H9 (cell line): ENCODE measurements at regions not wholly inside any gene's neighbourhood (a gene's known extent, or its start where the extent isn't known, plus 50 kb on each side); places are given as distances from the start of the nearest gene placed in this dataset.

Experiments
- DNase-seq: peaks from one replicate; pipeline ENCODE4 v3.0.0-alpha.2; 2017
- H2AFZ ChIP-seq: one replicate; pipeline ENCODE4 v1.6.1; 2013; ENCODE audit warnings: mild to moderate bottlenecking, low read length, control low read depth, moderate library complexity
- H2AK5ac ChIP-seq: 2 replicates; pipeline ENCODE4 v1.6.1; 2013; ENCODE audit warnings: low read length, control low read depth, mixed read lengths; ENCODE audit not compliant: insufficient read length
- H2BK120ac ChIP-seq: one replicate; pipeline ENCODE4 v1.6.1; 2013; ENCODE audit warnings: low read depth, mild to moderate bottlenecking, low read length, control low read depth, inconsistent platforms; ENCODE audit not compliant: poor library complexity, severe bottlenecking
- H2BK12ac ChIP-seq: 2 replicates; pipeline ENCODE4 v1.6.1; 2013; ENCODE audit warnings: low read length, control low read depth, mixed read lengths, low read depth; ENCODE audit not compliant: insufficient read length
- H2BK15ac ChIP-seq: 2 replicates; pipeline ENCODE4 v1.6.1; 2013; ENCODE audit warnings: low read depth, low read length, control low read depth
- H2BK20ac ChIP-seq: one replicate; pipeline ENCODE4 v1.6.1; 2013; ENCODE audit warnings: low read depth, mild to moderate bottlenecking, low read length, control low read depth, inconsistent platforms; ENCODE audit not compliant: poor library complexity, severe bottlenecking
- H2BK5ac ChIP-seq: 2 replicates; pipeline ENCODE4 v1.6.1; 2013; ENCODE audit warnings: low read length, control low read depth, mixed read lengths; ENCODE audit not compliant: insufficient read length
- H3K14ac ChIP-seq: 2 replicates; pipeline ENCODE4 v1.6.1; 2013; ENCODE audit warnings: low read length, control low read depth; ENCODE audit not compliant: insufficient read depth
- H3K18ac ChIP-seq: 2 replicates; pipeline ENCODE4 v1.6.1; 2013; ENCODE audit warnings: low read depth, mild to moderate bottlenecking, mixed read lengths, low read length, control low read depth; ENCODE audit not compliant: insufficient read length
- H3K23ac ChIP-seq: 2 replicates; pipeline ENCODE4 v1.6.1; 2013; ENCODE audit warnings: low read length, control low read depth, mixed read lengths, low read depth; ENCODE audit not compliant: insufficient read length
- H3K23me2 ChIP-seq: 2 replicates; pipeline ENCODE4 v1.6.1; 2013; ENCODE audit warnings: low read depth, mild to moderate bottlenecking, mixed read lengths, low read length, control low read depth; ENCODE audit not compliant: insufficient read length, poor library complexity, severe bottlenecking
- H3K27ac ChIP-seq: 2 replicates; pipeline ENCODE4 v1.5.1; 2013; ENCODE audit warnings: low read length, control low read depth, mixed read lengths, low read depth; ENCODE audit not compliant: insufficient read length
- H3K27me3 ChIP-seq: 2 replicates; pipeline ENCODE4 v1.6.1; 2013; ENCODE audit warnings: low read length, control low read depth, inconsistent platforms; ENCODE audit not compliant: insufficient read depth
- H3K4ac ChIP-seq: 2 replicates; pipeline ENCODE4 v1.6.1; 2013; ENCODE audit warnings: low read depth, mild to moderate bottlenecking, control low read depth, inconsistent platforms, low read length, moderate library complexity
- H3K4me1 ChIP-seq: 2 replicates; pipeline ENCODE4 v1.6.1; 2013; ENCODE audit warnings: low read length, control low read depth, inconsistent platforms; ENCODE audit not compliant: insufficient read depth
- H3K4me2 ChIP-seq: 2 replicates; pipeline ENCODE4 v1.6.1; 2013; ENCODE audit warnings: low read length, control low read depth, mixed read lengths; ENCODE audit not compliant: insufficient read length, insufficient read depth
- H3K56ac ChIP-seq: 2 replicates; pipeline ENCODE4 v1.6.1; 2013; ENCODE audit warnings: low read depth, mild to moderate bottlenecking, mixed read lengths, low read length, control low read depth; ENCODE audit not compliant: insufficient read length
- H3K79me1 ChIP-seq: 2 replicates; pipeline ENCODE4 v1.6.1; 2013; ENCODE audit warnings: low read depth, mild to moderate bottlenecking, moderate library complexity, low read length, control low read depth, inconsistent platforms; ENCODE audit not compliant: insufficient read depth, poor library complexity, severe bottlenecking
- H3K79me2 ChIP-seq: 2 replicates; pipeline ENCODE4 v1.6.1; 2013; ENCODE audit warnings: low read length, control low read depth, inconsistent platforms; ENCODE audit not compliant: insufficient read depth
- H3K9ac ChIP-seq: 2 replicates; pipeline ENCODE4 v1.6.1; 2013; ENCODE audit warnings: low read length, control low read depth, mixed read lengths; ENCODE audit not compliant: insufficient read length; ENCODE audit errors: extremely low read depth
- H3K9me3 ChIP-seq: one replicate; pipeline ENCODE4 v1.6.1; 2013; ENCODE audit warnings: low read depth, low read length, inconsistent platforms; ENCODE audit not compliant: control insufficient read depth
- H3T11ph ChIP-seq: one replicate; pipeline ENCODE4 v1.6.1; 2013; ENCODE audit warnings: mild to moderate bottlenecking, low read length, control low read depth, inconsistent platforms
- H4K20me1 ChIP-seq: one replicate; pipeline ENCODE4 v1.6.1; 2013; ENCODE audit not compliant: control insufficient read depth, insufficient read length, insufficient read depth
- H4K5ac ChIP-seq: 2 replicates; pipeline ENCODE4 v1.6.1; 2013; ENCODE audit warnings: low read depth, mild to moderate bottlenecking, mixed read lengths, low read length, control low read depth; ENCODE audit not compliant: insufficient read length
- H4K8ac ChIP-seq: replicated peaks from 2 replicates; pipeline ENCODE4 v1.6.1; 2013; ENCODE audit warnings: low read length, control low read depth, mixed read lengths, low read depth; ENCODE audit not compliant: insufficient read length
- H4K91ac ChIP-seq: 2 replicates; pipeline ENCODE4 v1.6.1; 2013; ENCODE audit warnings: low read depth, mild to moderate bottlenecking, moderate library complexity, mixed read lengths, low read length, control low read depth; ENCODE audit not compliant: insufficient read length
- H3K27ac Mint-ChIP-seq, 3 experiments: 2 replicates in 2 of 3; 3 replicates in 1 of 3; pipeline ENCODE4 v1.8.0; 2020 to 2021; ENCODE audit warnings: mixed read lengths in 3 of 3, mild to moderate bottlenecking in 1 of 3, moderate library complexity in 1 of 3
- H3K27me3 Mint-ChIP-seq: 2 replicates; pipeline ENCODE4 v1.8.0; 2021; ENCODE audit warnings: low read depth, mild to moderate bottlenecking, moderate library complexity, mixed read lengths
- H3K36me3 Mint-ChIP-seq, 3 experiments: 2 replicates in 2 of 3; 3 replicates in 1 of 3; pipeline ENCODE4 v1.8.0; 2020 to 2021; ENCODE audit warnings: low read depth in 3 of 3, mixed read lengths in 3 of 3; ENCODE audit not compliant: insufficient read depth in 1 of 3
- H3K4me1 Mint-ChIP-seq, 2 experiments: 2 replicates each; pipeline ENCODE4 v1.8.0; 2020; ENCODE audit warnings: mixed read lengths in 2 of 2
- H3K4me3 Mint-ChIP-seq, 2 experiments: 2 replicates in 1 of 2; 3 replicates in 1 of 2; pipeline ENCODE4 v1.8.0; 2020 to 2021; ENCODE audit warnings: mild to moderate bottlenecking in 2 of 2, mixed read lengths in 2 of 2, moderate library complexity in 1 of 2
- H3K9me3 Mint-ChIP-seq, 2 experiments: 2 replicates in 1 of 2; 3 replicates in 1 of 2; pipeline ENCODE4 v1.8.0; 2020; ENCODE audit warnings: mild to moderate bottlenecking in 2 of 2, mixed read lengths in 2 of 2, moderate library complexity in 1 of 2
- CTCF ChIP-seq: fragments of 200-600 bp; sonication (generic); conservative IDR thresholded peaks from 3 replicates; pipeline ENCODE4 v1.8.0; 2021; ENCODE audit warnings: antibody characterized with exemption, mild to moderate bottlenecking
- WGBS: extraction: QIAGEN DNeasy Blood & Tissue Kit; methylation state at CpG from one replicate; pipeline ENCODE4 v1.1.7; 2013; ENCODE audit warnings: missing lambda C conversion rate, low lambda C conversion rate, mixed read lengths; ENCODE audit not compliant: insufficient read length; ENCODE audit errors: extremely low coverage; 5-methylcytosine and 5-hydroxymethylcytosine counted together

GRCh38 chr1:30378003-30378596 is 345.3 kb downstream of the MATN1 start:
- H3K4me3 Mint-ChIP-seq, result no peak overlapping the region
- Histone ChIP-seq H2BK120ac (no peak overlapping the region), H3K27ac (no peak overlapping the region), H3K4me2 (no peak overlapping the region), H2AK5ac (no peak overlapping the region), H3K79me2 (no peaks in the 10 kb centered on the region), H2BK15ac (no peak overlapping the region), H2BK5ac (no peak overlapping the region), H2AFZ (no peak overlapping the region), H3K9me3 (no peaks in the 10 kb centered on the region), H4K5ac (no peak overlapping the region), H4K91ac (no peak overlapping the region), H3K27me3 (no peaks in the 10 kb centered on the region), H3K4ac (no peak overlapping the region), H3K79me1 (no peaks in the 10 kb centered on the region), H3K23ac (no peak overlapping the region), H2BK12ac (no peak overlapping the region), H3K18ac (no peak overlapping the region), H3T11ph (no peak overlapping the region), H3K23me2 (no peaks in the 10 kb centered on the region), H4K8ac (no peak overlapping the region), H4K20me1 (peaks cover 2% of the 10 kb centered on the region), H3K9ac (no peak overlapping the region), H3K4me1 (no peaks in the 10 kb centered on the region), H3K14ac (no peak overlapping the region), H2BK20ac (no peak overlapping the region), H3K56ac (no peak overlapping the region)
- H3K9me3 Mint-ChIP-seq, result no peaks in the 10 kb centered on the region; a peak in 1 of 5 replicates
- peaks cover 3% of the 10 kb centered on the region for H3K27me3 Mint-ChIP-seq
- H3K27ac Mint-ChIP-seq, result no peak overlapping the region
- H3K4me1 Mint-ChIP-seq, result peaks cover 5 to 21% of the 10 kb centered on the region in 2 experiments; a peak in 3 of 4 replicates
- no peaks in the 10 kb centered on the region for H3K36me3 Mint-ChIP-seq
- no CpG with 5 or more reads among the region's 10 CpGs for WGBS
- no peak for TF ChIP-seq CTCF
- DNase-seq, result no peak
